ENCODE measurements at regions not wholly inside any gene's neighbourhood (a gene's known extent, or its start where the extent isn't known, plus 50 kb on each side); places are given as distances from the start of the nearest gene placed in this dataset.

GRCh38 chr20:6848041-6848440, 80.6 kb downstream of the BMP2 start:
- ChIA-PET POLR2A (no interaction called here), CTCF (no interaction called here)
- peaks cover 3 to 16% (median 7%) of the 10 kb centered on the region in 5 donors for H3K9me3 Mint-ChIP-seq

DNA sequence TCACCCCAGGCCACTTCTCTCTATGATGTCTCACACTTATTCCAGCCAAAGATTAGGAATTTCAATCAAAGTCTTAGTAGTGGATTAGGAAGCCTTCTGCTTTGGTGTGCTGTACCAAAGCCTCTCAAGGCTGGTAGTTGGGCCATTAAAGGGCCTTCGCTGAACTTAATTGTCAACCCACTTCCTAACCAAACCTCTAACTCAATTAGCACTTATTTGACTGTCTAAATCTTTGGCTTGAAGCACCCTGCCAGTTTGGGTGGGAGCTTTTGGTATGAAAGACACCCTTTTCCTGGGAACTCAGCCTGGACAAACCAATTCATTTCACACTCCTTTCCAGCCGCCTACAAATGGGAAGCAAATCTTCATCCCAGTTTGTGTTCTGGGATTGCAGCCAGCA, 81.5 kb downstream of the BMP2 start:
- Mint-ChIP-seq H3K36me3 (no peaks in the 10 kb centered on the region), H3K27ac (no peak overlapping the region), H3K4me3 (no peak overlapping the region), H3K27me3 (no peaks in the 10 kb centered on the region), H3K4me1 (no peaks in the 10 kb centered on the region), H3K9me3 (peaks cover 4 to 17% (median 7%) of the 10 kb centered on the region in 5 donors)
- Histone ChIP-seq H3K36me3 (ENCODE audit: insufficient read depth, low read length) (no peaks in the 10 kb centered on the region), H3K27me3 (ENCODE audit: insufficient read depth, low read length, poor library complexity, severe bottlenecking) (no peaks in the 10 kb centered on the region), H3K9me3 (ENCODE audit: low read length) (no peaks in the 10 kb centered on the region), H3K4me1 (ENCODE audit: insufficient read depth, low read length) (no peaks in the 10 kb centered on the region), H3K4me3 (ENCODE audit: low read length) (no peak overlapping the region), H3K27ac (ENCODE audit: low read depth, low read length) (no peak overlapping the region)
- ChIA-PET CTCF (no interaction called here), POLR2A (no interaction called here)
- DNase-seq, result no peak

More at GRCh38 chr20:6848041-6848440, 80.6 kb downstream of the BMP2 start:
- H3K4me1 Mint-ChIP-seq, result no peaks in the 10 kb centered on the region
- H3K36me3 Mint-ChIP-seq, result no peaks in the 10 kb centered on the region
- Histone ChIP-seq H3K36me3 (ENCODE audit: insufficient read depth, low read length) (no peaks in the 10 kb centered on the region), H3K9me3 (ENCODE audit: low read length) (no peaks in the 10 kb centered on the region), H3K4me3 (ENCODE audit: low read length) (no peak overlapping the region), H3K27me3 (ENCODE audit: insufficient read depth, low read length, poor library complexity, severe bottlenecking) (no peaks in the 10 kb centered on the region), H3K27ac (ENCODE audit: low read depth, low read length) (no peak overlapping the region), H3K4me1 (ENCODE audit: insufficient read depth, low read length) (no peaks in the 10 kb centered on the region)
- no peaks in the 10 kb centered on the region for H3K27me3 Mint-ChIP-seq
- DNase-seq, result no peak
- H3K4me3 Mint-ChIP-seq, result no peak overlapping the region
- H3K27ac Mint-ChIP-seq, result no peak overlapping the region

DNA sequence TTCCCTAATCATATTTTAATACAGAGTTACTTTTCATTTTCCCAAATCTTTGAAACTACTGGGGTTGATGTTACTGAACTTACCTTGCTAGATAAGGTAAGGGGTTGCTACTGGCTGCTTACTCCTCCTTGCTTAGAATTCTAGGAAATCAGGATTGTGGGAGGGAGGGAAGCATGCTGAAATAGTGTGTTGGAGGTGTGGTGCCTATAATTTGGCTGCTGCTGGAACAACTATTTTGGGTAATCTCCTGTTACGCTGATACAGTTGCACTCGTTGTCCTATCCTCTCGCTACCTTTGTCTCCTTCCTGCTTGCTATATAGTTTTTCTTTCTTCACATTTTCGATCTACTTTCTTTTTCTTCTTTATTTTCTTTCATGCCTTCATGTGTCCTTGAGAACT, 83.7 kb downstream of the BMP2 start:
- CTCF ChIA-PET, result no interaction called here
- no peaks in the 10 kb centered on the region for H3K4me1 ChIP-seq (ENCODE audit: insufficient read depth, low read length)
- no peak overlapping the region for H3K27ac ChIP-seq (ENCODE audit: low read depth, low read length)
- no peaks in the 10 kb centered on the region for H3K27me3 Mint-ChIP-seq
- H3K27me3 ChIP-seq (ENCODE audit: insufficient read depth, low read length, poor library complexity, severe bottlenecking), result no peaks in the 10 kb centered on the region
- DNase-seq, result no peak
- no peak overlapping the region for H3K4me3 ChIP-seq (ENCODE audit: low read length)
- H3K27ac Mint-ChIP-seq, result no peak overlapping the region
- H3K9me3 Mint-ChIP-seq, result peaks cover 5 to 21% (median 7%) of the 10 kb centered on the region in 5 donors
- H3K4me1 Mint-ChIP-seq, result no peaks in the 10 kb centered on the region
- no peaks in the 10 kb centered on the region for H3K36me3 ChIP-seq (ENCODE audit: insufficient read depth, low read length)
- H3K9me3 ChIP-seq (ENCODE audit: low read length), result no peaks in the 10 kb centered on the region
- POLR2A ChIA-PET, result no interaction called here
- no peak overlapping the region for H3K4me3 Mint-ChIP-seq
- H3K36me3 Mint-ChIP-seq, result no peaks in the 10 kb centered on the region

GRCh38 chr20:6852478-6852877, 85.0 kb downstream of the BMP2 start:
- Histone ChIP-seq H3K27ac (ENCODE audit: low read depth, low read length) (no peak overlapping the region), H3K9me3 (ENCODE audit: low read length) (no peaks in the 10 kb centered on the region), H3K4me3 (ENCODE audit: low read length) (no peak overlapping the region), H3K27me3 (ENCODE audit: insufficient read depth, low read length, poor library complexity, severe bottlenecking) (no peaks in the 10 kb centered on the region), H3K36me3 (ENCODE audit: insufficient read depth, low read length) (no peaks in the 10 kb centered on the region), H3K4me1 (ENCODE audit: insufficient read depth, low read length) (no peaks in the 10 kb centered on the region)
- Mint-ChIP-seq H3K36me3 (no peaks in the 10 kb centered on the region), H3K4me1 (no peaks in the 10 kb centered on the region), H3K27ac (no peak overlapping the region), H3K9me3 (peaks cover 4 to 21% (median 4%) of the 10 kb centered on the region in 5 donors), H3K27me3 (no peaks in the 10 kb centered on the region), H3K4me3 (no peak overlapping the region)
- CTCF ChIA-PET, result no interaction called here
- no peak for DNase-seq
- POLR2A ChIA-PET, result no interaction called here

DNA sequence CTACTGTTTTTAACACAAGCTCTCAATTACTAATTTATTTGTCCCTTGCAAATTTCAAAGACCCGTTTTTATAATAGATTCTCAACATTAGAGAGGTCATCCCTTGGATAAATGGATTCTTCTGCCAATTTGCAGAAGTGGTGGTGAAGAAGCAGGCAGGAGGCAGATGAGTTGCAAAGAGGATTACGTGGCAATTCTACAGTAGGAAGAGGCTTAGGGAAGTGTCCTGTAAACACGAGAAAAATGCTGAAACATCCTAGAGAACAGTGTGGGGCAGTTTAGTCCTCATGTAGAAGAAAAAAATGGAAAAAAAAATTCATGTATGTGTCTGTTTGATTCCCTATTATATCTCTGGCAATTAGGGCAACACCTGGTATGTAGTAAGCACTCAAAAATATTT, 87.6 kb downstream of the BMP2 start:
- no peaks in the 10 kb centered on the region for H3K9me3 ChIP-seq (ENCODE audit: low read length)
- H3K27ac Mint-ChIP-seq, result no peak overlapping the region
- CTCF ChIA-PET, result no interaction called here
- peaks cover 4 to 21% (median 4%) of the 10 kb centered on the region in 5 donors for H3K9me3 Mint-ChIP-seq
- no peak for DNase-seq
- H3K4me1 ChIP-seq (ENCODE audit: insufficient read depth, low read length), result no peaks in the 10 kb centered on the region
- H3K4me3 Mint-ChIP-seq, result no peak overlapping the region
- no peak overlapping the region for H3K4me3 ChIP-seq (ENCODE audit: low read length)
- no peaks in the 10 kb centered on the region for H3K36me3 ChIP-seq (ENCODE audit: insufficient read depth, low read length)
- H3K27me3 ChIP-seq (ENCODE audit: insufficient read depth, low read length, poor library complexity, severe bottlenecking), result no peaks in the 10 kb centered on the region
- H3K27me3 Mint-ChIP-seq, result peaks cover 0 to 1% of the 10 kb centered on the region in 2 donors
- H3K27ac ChIP-seq (ENCODE audit: low read depth, low read length), result no peak overlapping the region
- POLR2A ChIA-PET, result no interaction called here
- no peaks in the 10 kb centered on the region for H3K36me3 Mint-ChIP-seq
- H3K4me1 Mint-ChIP-seq, result no peaks in the 10 kb centered on the region

DNA sequence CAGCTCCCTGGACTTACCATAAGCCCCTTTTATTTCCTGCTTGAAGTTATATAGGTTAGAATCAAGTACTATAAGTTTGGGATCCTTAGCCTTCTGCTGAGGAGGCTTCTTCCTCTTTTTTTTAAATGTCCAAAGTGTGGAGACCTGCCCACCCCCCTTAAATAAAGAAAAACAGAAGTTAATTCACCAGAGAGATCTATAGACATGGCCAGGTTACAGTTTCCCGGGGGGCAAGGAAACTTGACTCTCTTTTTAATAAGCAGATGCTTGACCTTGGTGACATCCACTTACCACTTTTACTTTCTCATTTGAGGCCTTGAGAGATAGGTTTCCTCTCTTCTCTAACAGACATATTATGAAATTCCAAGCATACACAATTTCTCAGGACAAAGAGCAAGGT, 88.3 kb downstream of the BMP2 start:
- no peak overlapping the region for H3K27ac ChIP-seq (ENCODE audit: low read depth, low read length)
- DNase-seq, result no peak
- POLR2A ChIA-PET, result no interaction called here
- no peaks in the 10 kb centered on the region for H3K36me3 Mint-ChIP-seq
- H3K27ac Mint-ChIP-seq, result no peak overlapping the region
- H3K27me3 Mint-ChIP-seq, result peaks cover 0 to 1% of the 10 kb centered on the region in 2 donors
- H3K4me1 Mint-ChIP-seq, result no peaks in the 10 kb centered on the region
- no peaks in the 10 kb centered on the region for H3K9me3 ChIP-seq (ENCODE audit: low read length)
- CTCF ChIA-PET, result no interaction called here
- no peak overlapping the region for H3K4me3 ChIP-seq (ENCODE audit: low read length)
- H3K4me1 ChIP-seq (ENCODE audit: insufficient read depth, low read length), result no peaks in the 10 kb centered on the region
- no peak overlapping the region for H3K4me3 Mint-ChIP-seq
- no peaks in the 10 kb centered on the region for H3K36me3 ChIP-seq (ENCODE audit: insufficient read depth, low read length)
- H3K9me3 Mint-ChIP-seq, result peaks cover 4 to 20% (median 4%) of the 10 kb centered on the region in 5 donors
- H3K27me3 ChIP-seq (ENCODE audit: insufficient read depth, low read length, poor library complexity, severe bottlenecking), result no peaks in the 10 kb centered on the region

DNA sequence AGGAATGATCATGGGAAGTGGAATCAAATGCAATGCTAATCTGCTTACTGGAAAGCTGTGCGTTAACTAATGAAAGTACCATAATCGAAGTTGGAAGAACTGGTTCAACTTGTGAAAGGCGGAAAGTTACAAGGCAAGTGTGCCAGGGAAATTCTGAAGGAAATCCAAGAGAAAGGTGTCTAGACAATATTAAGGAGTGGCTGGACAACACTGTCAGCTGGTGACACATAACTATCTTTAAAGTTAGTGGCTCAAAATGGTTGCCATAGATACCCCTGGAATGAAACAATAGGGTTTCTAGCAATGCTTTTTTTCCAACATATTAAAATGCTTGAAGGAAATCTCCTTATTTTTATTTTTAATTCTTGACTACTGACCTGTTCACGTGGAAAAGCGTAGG, 90.4 kb downstream of the BMP2 start:
- Histone ChIP-seq H3K4me3 (ENCODE audit: low read length) (no peak overlapping the region), H3K4me1 (ENCODE audit: insufficient read depth, low read length) (no peaks in the 10 kb centered on the region), H3K36me3 (ENCODE audit: insufficient read depth, low read length) (no peaks in the 10 kb centered on the region), H3K27me3 (ENCODE audit: insufficient read depth, low read length, poor library complexity, severe bottlenecking) (no peaks in the 10 kb centered on the region), H3K27ac (ENCODE audit: low read depth, low read length) (no peak overlapping the region), H3K9me3 (ENCODE audit: low read length) (no peaks in the 10 kb centered on the region)
- Mint-ChIP-seq H3K4me1 (no peaks in the 10 kb centered on the region), H3K9me3 (peaks cover 0 to 14% (median 4%) of the 10 kb centered on the region in 5 donors), H3K36me3 (no peaks in the 10 kb centered on the region), H3K27ac (no peak overlapping the region), H3K4me3 (no peak overlapping the region), H3K27me3 (peaks cover 0 to 1% of the 10 kb centered on the region in 2 donors)
- POLR2A ChIA-PET, result no interaction called here
- DNase-seq, result no peak
- CTCF ChIA-PET, result no interaction called here

DNA sequence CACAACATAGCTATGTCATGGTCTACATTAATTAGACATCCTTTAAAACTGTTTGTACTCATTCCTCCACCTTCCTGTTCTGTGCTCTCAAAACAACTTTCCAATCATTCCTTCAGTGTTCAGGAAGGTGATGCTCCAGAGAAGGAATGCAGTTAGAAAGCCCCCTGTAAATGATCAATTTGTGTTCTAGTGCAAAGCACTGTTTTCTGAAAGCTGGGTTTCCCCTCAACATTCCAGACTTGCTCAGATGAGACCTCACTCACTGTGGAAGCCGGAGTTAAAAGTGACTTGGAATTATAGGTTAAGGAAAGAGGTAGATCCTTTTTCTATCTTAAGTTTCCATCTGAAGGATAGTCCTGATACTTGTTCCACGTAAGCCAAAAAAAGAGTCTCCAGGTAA, 95.9 kb downstream of the BMP2 start:
- H3K27ac ChIP-seq (ENCODE audit: low read depth, low read length), result no peak overlapping the region
- H3K27me3 Mint-ChIP-seq, result peaks cover 0 to 1% of the 10 kb centered on the region in 2 donors
- CTCF ChIA-PET, result no interaction called here
- H3K9me3 Mint-ChIP-seq, result peaks cover 0 to 23% (median 3%) of the 10 kb centered on the region in 5 donors
- H3K4me1 ChIP-seq (ENCODE audit: insufficient read depth, low read length), result no peaks in the 10 kb centered on the region
- H3K27ac Mint-ChIP-seq, result no peak overlapping the region
- H3K36me3 ChIP-seq (ENCODE audit: insufficient read depth, low read length), result no peaks in the 10 kb centered on the region
- DNase-seq, result no peak
- no peaks in the 10 kb centered on the region for H3K36me3 Mint-ChIP-seq
- no peaks in the 10 kb centered on the region for H3K9me3 ChIP-seq (ENCODE audit: low read length)
- H3K4me3 Mint-ChIP-seq, result no peak overlapping the region
- H3K27me3 ChIP-seq (ENCODE audit: insufficient read depth, low read length, poor library complexity, severe bottlenecking), result no peaks in the 10 kb centered on the region
- no peaks in the 10 kb centered on the region for H3K4me1 Mint-ChIP-seq
- POLR2A ChIA-PET, result no interaction called here
- no peak overlapping the region for H3K4me3 ChIP-seq (ENCODE audit: low read length)

- Mint-ChIP-seq H3K36me3 (no peaks in the 10 kb centered on the region), H3K4me1 (no peaks in the 10 kb centered on the region), H3K27me3 (peaks cover 0 to 1% of the 10 kb centered on the region in 2 donors), H3K27ac (no peak overlapping the region), H3K4me3 (no peak overlapping the region), H3K9me3 (peaks cover 0 to 23% (median 3%) of the 10 kb centered on the region in 5 donors)
- DNase-seq, result no peak
- no peaks in the 10 kb centered on the region for H3K4me1 ChIP-seq (ENCODE audit: insufficient read depth, low read length)
- no peaks in the 10 kb centered on the region for H3K36me3 ChIP-seq (ENCODE audit: insufficient read depth, low read length)
- no peak overlapping the region for H3K4me3 ChIP-seq (ENCODE audit: low read length)
- no peaks in the 10 kb centered on the region for H3K27me3 ChIP-seq (ENCODE audit: insufficient read depth, low read length, poor library complexity, severe bottlenecking)
- ChIA-PET CTCF (no interaction called here), POLR2A (no interaction called here)
- no peak overlapping the region for H3K27ac ChIP-seq (ENCODE audit: low read depth, low read length)
- H3K9me3 ChIP-seq (ENCODE audit: low read length), result no peaks in the 10 kb centered on the region
Measured at GRCh38 chr20:6863798-6864201, 96.3 kb downstream of the BMP2 start.
